Type B pancreatic cell (in vitro differentiated cells): ENCODE measurements at regions not wholly inside any gene's neighbourhood (a gene's known extent, or its start where the extent isn't known, plus 50 kb on each side); places are given as distances from the start of the nearest gene placed in this dataset.

Experiments
- DNase-seq: peaks from one replicate; pipeline ENCODE4 v3.0.0; 2021; ENCODE audit warnings: mixed read lengths; ENCODE audit not compliant: unreplicated experiment; ENCODE audit errors: extremely low spot score
- H3K27ac Mint-ChIP-seq: 2 replicates; pipeline ENCODE4 v1.8.0; 2021; ENCODE audit warnings: mild to moderate bottlenecking, mixed read lengths
- H3K27me3 Mint-ChIP-seq: 2 replicates; pipeline ENCODE4 v1.8.0; 2021; ENCODE audit warnings: mixed read lengths
- H3K36me3 Mint-ChIP-seq: 2 replicates; pipeline ENCODE4 v1.8.0; 2021; ENCODE audit warnings: mixed read lengths
- H3K4me1 Mint-ChIP-seq: one replicate; pipeline ENCODE4 v1.8.0; 2021; ENCODE audit warnings: mixed read lengths; ENCODE audit not compliant: unreplicated experiment
- H3K4me3 Mint-ChIP-seq: 2 replicates; pipeline ENCODE4 v1.8.0; 2021; ENCODE audit warnings: mild to moderate bottlenecking, mixed read lengths
- H3K9me3 Mint-ChIP-seq: 2 replicates; pipeline ENCODE4 v1.8.0; 2021; ENCODE audit warnings: mixed read lengths
- TF ChIP-seq, protein P1 (sequence below): fragments of 200-600 bp; sonication (generic); conservative IDR thresholded peaks from 2 replicates; pipeline ENCODE4 v1.5.0; 2021; ENCODE audit warnings: antibody characterized with exemption, mild to moderate bottlenecking

DNA sequence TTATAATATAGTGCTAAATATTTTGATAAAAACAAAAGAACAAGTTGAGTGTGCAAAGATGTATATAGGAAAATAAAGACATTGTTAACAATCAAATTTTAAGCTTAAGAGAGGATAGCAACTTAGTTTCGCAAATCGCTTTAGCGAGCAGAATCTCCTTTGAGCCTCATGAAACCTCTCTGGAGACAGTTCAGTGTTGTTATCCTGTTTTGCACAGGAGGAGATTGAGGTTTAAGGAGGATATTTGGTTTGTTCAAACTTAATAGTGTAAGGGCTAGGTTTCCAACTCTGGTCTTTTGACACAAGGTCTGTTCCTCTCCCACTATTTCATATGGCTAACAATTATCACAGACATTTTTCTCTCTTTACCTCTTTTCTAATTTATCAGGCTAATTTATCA, 1848.5 kb upstream of the TENM3 start:
- TF ChIP-seq, protein P1, sequence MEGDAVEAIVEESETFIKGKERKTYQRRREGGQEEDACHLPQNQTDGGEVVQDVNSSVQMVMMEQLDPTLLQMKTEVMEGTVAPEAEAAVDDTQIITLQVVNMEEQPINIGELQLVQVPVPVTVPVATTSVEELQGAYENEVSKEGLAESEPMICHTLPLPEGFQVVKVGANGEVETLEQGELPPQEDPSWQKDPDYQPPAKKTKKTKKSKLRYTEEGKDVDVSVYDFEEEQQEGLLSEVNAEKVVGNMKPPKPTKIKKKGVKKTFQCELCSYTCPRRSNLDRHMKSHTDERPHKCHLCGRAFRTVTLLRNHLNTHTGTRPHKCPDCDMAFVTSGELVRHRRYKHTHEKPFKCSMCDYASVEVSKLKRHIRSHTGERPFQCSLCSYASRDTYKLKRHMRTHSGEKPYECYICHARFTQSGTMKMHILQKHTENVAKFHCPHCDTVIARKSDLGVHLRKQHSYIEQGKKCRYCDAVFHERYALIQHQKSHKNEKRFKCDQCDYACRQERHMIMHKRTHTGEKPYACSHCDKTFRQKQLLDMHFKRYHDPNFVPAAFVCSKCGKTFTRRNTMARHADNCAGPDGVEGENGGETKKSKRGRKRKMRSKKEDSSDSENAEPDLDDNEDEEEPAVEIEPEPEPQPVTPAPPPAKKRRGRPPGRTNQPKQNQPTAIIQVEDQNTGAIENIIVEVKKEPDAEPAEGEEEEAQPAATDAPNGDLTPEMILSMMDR: no peak
- Mint-ChIP-seq H3K9me3 (peaks cover 5% of the 10 kb centered on the region), H3K27ac (no peak overlapping the region), H3K36me3 (no peaks in the 10 kb centered on the region), H3K4me3 (no peak overlapping the region), H3K4me1 (no peaks in the 10 kb centered on the region), H3K27me3 (no peaks in the 10 kb centered on the region)
- DNase-seq: no peak

DNA sequence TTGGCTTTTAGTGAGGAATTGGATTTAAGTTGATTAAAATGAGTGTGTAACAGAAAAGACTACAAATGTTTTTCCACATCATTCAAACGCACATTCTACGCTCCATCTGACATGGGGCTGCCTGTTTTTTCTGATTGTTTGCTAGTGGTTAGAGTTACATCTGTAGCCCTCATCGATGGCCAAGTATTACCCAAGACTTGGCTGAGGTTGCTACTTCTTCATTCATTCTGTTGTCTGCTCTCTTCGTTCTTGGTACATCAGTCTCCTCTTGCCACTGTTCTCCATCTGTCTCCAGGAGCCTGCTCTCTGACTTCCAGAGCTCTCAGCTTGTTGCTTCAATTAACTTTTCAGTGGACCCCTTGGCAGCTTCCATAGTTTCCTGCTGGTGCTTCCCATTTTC, 1844.6 kb upstream of the TENM3 start:
- peaks cover 9% of the 10 kb centered on the region for H3K27me3 Mint-ChIP-seq
- no peak for DNase-seq
- H3K4me1 Mint-ChIP-seq: no peaks in the 10 kb centered on the region
- H3K4me3 Mint-ChIP-seq: no peak overlapping the region
- H3K9me3 Mint-ChIP-seq: peaks cover 14% of the 10 kb centered on the region
- TF ChIP-seq, protein P1: no peak
- peaks cover 5% of the 10 kb centered on the region for H3K36me3 Mint-ChIP-seq
- H3K27ac Mint-ChIP-seq: no peak overlapping the region

DNA sequence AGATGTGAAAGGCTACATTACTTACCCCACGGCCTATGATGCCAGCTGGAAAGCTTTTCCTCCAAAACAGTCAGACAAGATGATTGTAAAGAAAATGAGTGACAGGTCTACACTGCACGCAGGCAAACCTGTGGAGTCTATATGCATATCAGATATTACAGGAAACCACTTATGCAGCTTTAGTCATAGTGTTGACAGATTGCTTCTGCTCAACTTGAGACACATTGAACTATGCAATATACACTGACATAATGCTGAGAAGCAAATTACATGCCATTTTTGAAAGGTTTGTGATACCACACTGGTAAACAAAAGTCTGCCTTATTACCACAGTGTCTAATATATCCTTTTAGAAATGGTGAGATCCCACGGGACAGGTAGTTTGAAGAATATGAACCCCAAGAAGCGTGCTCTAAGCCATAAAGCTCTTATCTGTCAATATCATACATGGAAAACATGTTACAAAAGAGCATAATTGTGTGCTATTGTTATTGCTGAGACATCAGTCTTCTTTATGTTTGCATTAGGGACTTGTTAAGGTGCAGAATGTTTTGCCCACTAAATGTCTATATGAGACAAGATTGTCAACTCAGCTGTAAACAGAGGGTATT, 1835.8 kb upstream of the TENM3 start:
- peaks cover 3% of the 10 kb centered on the region for H3K36me3 Mint-ChIP-seq
- no peak overlapping the region for H3K4me3 Mint-ChIP-seq
- no peaks in the 10 kb centered on the region for H3K4me1 Mint-ChIP-seq
- TF ChIP-seq, protein P1: no peak
- H3K9me3 Mint-ChIP-seq: peaks cover 4% of the 10 kb centered on the region
- peaks cover 7% of the 10 kb centered on the region for H3K27me3 Mint-ChIP-seq
- H3K27ac Mint-ChIP-seq: no peak overlapping the region
- DNase-seq: no peak

DNA sequence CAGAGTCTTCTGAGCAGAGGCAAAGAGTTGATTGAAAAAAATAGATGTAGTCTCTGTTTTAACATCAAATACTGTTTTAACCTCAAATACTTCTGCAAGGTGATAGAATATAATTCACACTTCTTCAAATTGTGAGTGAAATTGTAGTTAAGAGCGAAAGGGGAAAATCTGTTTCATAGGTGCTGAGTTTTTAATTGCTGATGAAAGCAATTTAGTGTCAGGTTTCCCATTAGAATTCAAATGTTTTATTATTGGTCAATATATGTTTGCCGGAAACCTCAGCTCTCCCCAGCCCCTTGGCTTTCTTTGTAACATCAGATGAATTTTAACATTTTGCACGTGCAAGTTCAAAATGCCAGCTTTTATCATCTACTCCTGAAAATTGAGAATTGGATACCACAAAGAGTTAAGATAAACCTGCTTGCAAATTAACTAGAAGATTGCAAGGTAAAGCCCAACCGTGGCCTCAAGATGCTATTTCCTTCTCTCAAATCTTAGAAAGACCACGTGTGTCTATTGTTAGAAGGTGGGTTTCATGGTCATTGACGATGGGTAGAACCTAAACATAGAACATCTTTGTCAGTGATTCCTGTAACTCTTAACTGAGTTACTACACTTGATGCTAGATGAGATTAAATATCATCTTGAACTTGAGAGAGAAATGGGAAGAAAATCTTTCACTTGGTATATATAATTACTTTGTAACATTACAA, 1824.2 kb upstream of the TENM3 start:
- Mint-ChIP-seq H3K36me3 (no peaks in the 10 kb centered on the region), H3K4me1 (no peaks in the 10 kb centered on the region), H3K4me3 (no peak overlapping the region), H3K9me3 (no peaks in the 10 kb centered on the region), H3K27ac (no peak overlapping the region), H3K27me3 (no peaks in the 10 kb centered on the region)
- TF ChIP-seq, protein P1: no peak
- DNase-seq: no peak

DNA sequence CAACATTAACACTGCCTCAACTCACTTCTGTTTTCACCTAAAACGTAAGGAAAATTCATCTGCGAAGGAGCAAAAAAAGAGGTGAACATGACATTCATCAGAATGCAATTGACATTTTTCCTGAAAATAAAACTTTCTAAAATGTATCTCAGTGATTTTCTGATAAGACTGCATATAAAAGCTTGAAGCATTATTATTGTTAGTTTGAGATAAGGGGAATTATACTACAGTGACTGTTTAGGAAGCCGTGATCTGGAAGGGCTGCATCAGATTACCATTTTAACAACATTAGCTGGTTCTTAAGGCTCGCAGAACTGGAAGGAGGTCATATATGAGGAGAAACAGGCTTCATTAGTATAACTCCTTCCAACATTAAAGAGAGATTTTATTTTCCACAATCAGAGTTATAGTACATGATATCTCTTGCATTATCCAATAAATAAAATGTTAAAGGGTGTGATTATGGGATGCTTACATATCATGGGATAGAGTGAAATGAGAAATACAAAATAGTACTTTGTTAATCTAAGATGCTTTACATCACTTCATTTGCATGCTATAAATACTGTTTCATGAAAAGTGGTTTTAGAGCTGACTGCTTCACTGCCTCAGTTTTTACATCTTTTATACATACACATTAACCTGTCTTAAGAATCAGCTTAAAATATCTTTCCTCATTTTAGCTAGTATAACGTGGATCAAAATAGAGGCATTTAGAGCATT, 1820.1 kb upstream of the TENM3 start:
- H3K36me3 Mint-ChIP-seq: no peaks in the 10 kb centered on the region
- H3K9me3 Mint-ChIP-seq: no peaks in the 10 kb centered on the region
- H3K27ac Mint-ChIP-seq: no peak overlapping the region
- H3K27me3 Mint-ChIP-seq: no peaks in the 10 kb centered on the region
- TF ChIP-seq, protein P1: no peak
- no peaks in the 10 kb centered on the region for H3K4me1 Mint-ChIP-seq
- DNase-seq: no peak
- no peak overlapping the region for H3K4me3 Mint-ChIP-seq
